SH-SY5Y (cell line): ENCODE measurements at regions not wholly inside any gene's neighbourhood (a gene's known extent, or its start where the extent isn't known, plus 50 kb on each side); places are given as distances from the start of the nearest gene placed in this dataset.

Source experiments
- GATA2 ChIP-seq: IDR thresholded peaks from 2 replicates; pipeline ENCODE4 v1.6.1; 2011; ENCODE audit warnings: mild to moderate bottlenecking, low read depth, low read length
- GATA3 ChIP-seq: IDR thresholded peaks from 2 replicates; pipeline ENCODE4 v1.6.1; 2011; ENCODE audit warnings: low read depth, mild to moderate bottlenecking, low read length, moderate library complexity

GRCh38 chr7:133183969-133184368 lies 68.9 kb upstream of the EXOC4 start:
- TF ChIP-seq GATA2: no peak
- no peak for TF ChIP-seq GATA3
